HG02571 (cell line): ENCODE measurements at regions not wholly inside any gene's neighbourhood (a gene's known extent, or its start where the extent isn't known, plus 50 kb on each side); places are given as distances from the start of the nearest gene placed in this dataset.

Experiments
- ATAC-seq: cut with Tn5 transposase; IDR thresholded peaks from one replicate; pipeline ENCODE4 v1.9.1; 2021; ENCODE audit warnings: mild to moderate bottlenecking, moderate library complexity; ENCODE audit not compliant: unreplicated experiment

DNA sequence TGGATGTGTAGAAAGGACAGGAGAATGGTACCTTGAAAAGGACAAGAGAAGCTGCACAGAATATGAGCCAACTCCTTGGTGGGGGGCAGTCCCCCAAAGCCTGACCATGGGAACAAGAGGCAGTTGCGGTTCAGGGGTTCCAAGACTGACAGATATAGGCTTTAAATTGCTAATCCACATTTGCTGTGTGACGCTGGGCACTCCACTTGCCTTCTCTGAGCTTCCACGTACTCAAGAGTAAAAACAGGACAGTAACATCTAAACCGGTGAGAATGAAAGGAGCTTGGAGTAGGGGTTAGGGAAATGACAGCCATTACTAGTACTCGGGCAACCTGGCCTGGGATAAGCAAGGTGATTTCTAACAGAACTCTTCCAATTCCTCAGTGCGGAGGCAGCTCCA is 57.9 kb upstream of the LRFN2 start:
- no peak for ATAC-seq

DNA sequence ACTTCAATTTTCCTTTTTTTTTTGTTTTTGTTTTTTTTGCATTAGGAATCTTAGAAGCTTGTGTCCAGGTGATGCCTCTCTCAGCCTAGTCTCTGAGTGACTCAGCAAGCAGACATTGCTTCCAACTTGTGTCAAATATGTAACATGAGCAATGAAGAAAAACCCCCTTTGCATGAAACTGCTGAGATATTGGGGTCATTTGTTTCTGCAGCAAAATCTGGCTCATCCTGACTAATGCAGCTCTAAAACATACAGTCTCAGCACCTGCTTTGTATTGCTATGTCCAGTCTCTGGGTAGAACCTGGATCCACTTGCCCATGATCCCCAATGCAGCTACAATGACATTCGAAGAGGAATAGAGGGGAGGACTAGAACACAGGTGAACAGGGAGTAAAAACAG is 55.7 kb upstream of the LRFN2 start:
- no peak for ATAC-seq

DNA sequence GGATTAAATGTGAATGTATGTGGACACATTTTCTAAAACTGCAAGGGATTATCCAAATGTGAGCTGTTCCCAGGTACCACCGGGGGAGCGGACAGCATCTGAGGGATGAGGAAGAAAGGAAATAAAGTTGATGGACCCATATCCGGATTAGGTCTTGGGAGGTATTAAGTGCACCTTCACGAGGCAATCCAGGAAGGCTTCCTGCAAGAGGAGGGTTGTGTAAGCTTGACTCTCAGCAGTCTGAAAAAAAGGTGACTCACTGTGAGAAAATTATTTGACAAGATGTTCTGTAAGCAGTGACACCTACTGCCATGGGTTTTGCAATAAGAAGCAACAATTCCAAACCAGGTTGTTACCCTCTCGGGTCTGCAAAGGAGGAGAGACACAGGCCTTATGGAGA is 55.0 kb upstream of the LRFN2 start:
- no peak for ATAC-seq

DNA sequence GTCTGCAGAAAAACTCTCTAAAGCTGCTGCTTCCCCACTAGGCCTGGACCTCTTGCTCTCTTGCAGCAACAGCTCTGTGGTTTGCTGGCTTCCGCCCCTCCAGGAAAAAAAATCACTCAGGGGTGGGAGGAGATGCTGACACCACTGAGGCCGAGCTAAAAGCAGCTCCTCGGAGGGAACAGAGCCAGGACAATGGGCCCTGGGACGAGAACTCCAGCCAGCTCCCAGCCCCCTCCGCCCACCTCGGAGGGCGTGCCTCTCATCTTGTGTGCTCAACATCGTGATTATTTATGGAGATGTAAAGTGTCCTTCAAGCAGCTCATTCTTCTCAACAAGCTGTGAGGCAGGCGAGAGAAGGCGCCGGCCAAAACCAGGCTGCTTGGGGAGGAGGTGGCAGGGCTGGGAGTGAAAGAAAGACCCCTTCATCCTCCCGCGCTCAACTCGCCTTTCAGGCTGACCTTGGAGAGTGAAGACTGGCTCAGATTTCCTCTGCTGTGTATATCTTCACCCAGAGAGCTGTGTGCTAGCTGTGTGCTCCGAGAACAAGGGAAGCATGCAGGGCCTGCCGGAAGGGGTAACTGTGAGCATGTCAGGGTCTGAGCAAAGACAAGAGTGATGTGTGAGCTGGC is 53.5 kb upstream of the LRFN2 start:
- no peak for ATAC-seq
